ENCODE measurements at regions not wholly inside any gene's neighbourhood (a gene's known extent, or its start where the extent isn't known, plus 50 kb on each side); places are given as distances from the start of the nearest gene placed in this dataset.
"Not testable (repeated sequence)": the region's sequence is repeated elsewhere in the genome, so short reads cannot be mapped to it uniquely, and the experiment has no call there.

- not testable (repeated sequence) for DNase-seq
Measured at GRCh38 chr16:29294400-29294933, 112.0 kb downstream of the NPIPB11 start.

DNA sequence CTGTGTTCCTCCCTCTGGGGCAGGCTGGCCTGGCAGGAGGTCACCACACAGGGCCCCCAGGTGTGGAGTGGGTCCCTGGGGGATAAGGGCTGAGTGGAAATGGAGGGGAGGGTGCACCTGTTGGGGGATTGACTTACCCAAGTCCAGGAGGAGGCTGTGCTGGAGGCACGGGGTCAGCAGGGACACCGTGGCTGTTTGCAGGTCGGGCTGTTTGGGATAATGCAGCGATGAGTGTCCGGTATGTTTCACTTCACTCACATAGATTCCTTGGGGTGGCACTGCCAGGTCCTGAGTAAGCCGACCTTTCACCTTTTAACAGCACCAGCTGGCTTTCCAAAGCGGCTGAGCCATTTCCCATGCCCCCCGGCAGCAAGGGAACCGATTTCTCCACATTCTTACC lies 113.0 kb downstream of the NPIPB11 start:
- DNase-seq, result not testable (repeated sequence)

DNA sequence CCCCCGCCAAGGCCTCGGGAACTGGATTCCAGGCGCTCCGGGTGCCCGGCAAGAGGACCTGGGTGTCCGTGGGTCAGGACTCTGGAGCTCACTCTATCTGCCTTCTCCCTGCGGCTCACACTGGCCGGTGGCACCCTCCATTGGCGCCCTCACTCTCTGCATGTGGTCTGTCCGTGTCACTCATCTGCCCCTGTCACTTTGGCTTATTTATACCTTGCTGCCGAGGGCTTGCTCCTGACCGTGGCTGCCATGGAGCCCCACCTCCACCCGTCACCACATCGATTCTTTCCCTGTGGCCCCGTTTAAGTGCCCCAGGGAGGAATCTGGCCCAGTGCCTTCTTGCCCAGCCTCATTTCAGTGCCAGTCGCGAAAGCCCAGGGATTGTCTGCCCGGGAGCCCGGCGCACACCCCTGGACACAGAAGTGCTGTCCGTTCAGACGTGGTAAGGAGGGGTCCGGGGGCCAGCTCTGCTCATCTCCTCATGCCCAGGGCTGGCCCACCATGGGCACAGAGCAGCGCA lies 113.5 kb downstream of the NPIPB11 start:
- not testable (repeated sequence) for DNase-seq

DNA sequence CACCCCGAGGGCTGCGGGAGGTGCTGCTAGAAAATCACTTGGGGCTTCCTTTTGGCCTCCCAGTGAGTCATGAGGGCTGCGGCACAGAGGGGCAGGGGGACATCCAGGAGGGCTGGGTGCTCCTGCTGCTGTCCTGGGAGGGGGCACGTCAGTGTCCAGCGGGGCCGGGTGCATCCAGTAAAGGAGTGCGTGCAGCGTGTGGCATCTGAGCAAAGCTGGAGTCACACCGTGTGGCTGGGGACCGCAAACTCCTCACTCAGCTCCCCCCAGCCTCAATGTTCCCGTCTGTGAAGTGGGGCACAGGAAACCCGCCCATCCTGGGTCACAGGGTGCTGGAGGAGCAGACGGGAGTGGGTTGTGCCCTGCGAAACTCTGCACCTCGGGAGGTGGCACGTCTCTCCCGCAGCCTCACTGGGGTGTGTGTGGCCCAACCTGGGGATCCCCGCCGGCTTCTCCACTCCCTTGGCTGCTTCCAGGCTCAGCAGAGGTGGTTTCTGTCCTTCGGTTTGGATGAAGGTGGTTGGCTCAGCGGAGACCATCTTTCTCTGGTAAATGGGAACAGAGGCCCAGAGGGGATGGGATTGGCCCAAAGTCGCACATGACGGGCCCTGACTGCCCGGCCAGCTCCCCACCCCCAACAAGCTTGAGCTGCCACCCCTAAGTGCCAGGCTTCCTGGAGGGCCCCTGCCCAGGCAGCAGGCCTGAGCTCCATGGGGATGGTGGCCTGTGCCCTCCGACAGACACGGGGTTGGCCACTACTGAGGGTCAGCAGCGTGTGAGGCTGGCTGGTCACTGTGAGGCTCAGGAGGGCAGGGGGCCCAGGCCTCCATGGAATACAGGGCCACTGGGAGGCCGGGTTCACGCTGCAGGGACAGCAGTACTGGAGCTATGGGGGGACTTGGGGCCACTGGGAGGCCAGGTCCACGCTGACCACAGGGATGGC lies 114.9 kb downstream of the NPIPB11 start:
- not testable (repeated sequence) for DNase-seq

GRCh38 chr16:29290631-29291247 lies 115.8 kb downstream of the NPIPB11 start:
- DNase-seq, result no peak

DNA sequence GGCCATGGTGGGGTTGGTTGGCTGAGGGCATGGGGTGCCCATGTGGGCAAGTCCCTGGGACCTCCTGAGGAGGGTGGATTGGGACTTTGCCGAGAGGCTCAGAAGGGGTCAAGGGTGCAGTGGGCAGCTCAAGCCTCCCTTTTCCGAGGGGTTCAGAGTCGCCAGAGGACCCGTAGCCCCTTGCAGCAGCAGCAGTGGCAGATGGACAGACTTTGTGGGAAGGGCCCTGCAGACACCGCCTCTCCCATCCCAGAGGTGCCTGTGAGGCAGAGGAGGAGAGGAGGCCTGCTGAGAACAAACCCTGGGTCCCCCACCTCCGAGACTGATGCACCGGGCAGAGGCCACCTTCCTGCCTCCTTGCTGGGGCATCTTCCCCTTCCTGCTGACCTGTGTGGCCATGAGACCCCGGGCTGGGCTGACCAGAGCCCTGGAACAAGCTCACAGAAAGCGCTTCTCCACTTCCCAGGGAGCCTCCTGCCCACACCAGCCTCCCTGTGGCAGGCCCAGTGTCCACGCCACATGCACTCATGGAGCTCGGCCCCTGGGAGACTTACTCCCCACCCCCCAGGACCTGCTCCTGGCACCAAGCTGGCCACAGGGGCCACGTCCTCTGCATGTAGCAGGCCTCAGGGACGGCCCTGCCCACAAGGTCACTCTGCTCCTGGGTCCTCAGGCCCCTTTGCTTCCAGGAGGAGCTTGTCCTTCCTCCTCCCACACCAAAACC lies 116.8 kb downstream of the NPIPB11 start:
- DNase-seq, result not testable (repeated sequence)

GRCh38 chr16:29288711-29289474 lies 117.6 kb downstream of the NPIPB11 start:
- not testable (repeated sequence) for DNase-seq

DNA sequence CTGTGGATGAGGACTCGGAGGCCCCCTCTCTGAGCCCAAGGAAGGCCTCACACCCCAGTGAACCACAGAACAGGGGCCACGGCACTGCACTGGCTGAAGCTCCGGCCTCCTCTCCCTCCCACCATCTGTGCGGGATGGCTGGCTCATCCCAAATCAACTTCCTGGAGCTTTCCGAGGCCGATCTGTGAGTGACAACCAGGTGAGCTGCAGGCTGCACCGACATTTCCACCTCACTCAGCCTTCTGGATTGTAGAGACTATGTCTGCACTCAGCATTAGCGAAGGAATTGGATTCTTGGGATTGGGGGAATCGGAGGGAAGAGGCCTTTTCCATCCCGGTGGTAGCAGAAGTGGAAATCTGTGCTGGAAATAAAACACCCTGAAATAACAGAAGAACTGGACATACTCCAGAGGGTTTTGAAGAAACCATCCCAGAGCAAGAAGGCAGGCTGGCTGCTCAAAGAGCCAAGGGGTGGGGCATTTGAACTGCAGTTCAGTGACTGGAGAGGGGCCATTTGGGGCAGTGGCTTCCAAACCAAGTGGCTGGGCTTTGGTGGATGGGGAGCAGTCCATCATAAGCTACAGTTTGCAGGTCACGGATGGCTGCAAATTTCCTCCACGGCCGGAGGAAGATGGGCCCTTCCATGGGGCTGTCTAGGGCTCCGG lies 118.5 kb downstream of the NPIPB11 start:
- DNase-seq, result not testable (repeated sequence)

GRCh38 chr16:29287246-29287645 lies 119.3 kb downstream of the NPIPB11 start:
- DNase-seq, result not testable (repeated sequence)

DNA sequence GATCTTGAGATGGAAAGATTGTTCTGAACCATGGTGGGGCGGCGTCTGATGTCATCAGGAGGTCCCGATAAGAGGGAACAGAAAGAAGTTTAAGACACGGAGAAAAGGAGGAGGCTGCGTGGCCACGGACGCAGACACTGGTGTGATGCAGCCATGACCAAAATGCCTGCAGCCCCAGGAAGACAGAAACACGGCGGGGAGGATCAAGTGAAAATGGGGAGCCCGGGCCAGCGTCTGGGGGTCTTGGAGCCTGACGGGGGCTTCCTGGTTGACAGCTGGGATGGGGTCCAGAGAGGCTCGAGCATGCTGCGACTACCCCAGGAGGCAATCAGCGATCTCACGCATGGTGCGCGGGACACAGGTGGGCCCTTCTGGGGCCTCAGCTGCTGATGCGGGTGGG lies 119.7 kb downstream of the NPIPB11 start:
- not testable (repeated sequence) for DNase-seq

- not testable (repeated sequence) for DNase-seq
Measured at GRCh38 chr16:29286161-29286560, 120.3 kb downstream of the NPIPB11 start.

DNA sequence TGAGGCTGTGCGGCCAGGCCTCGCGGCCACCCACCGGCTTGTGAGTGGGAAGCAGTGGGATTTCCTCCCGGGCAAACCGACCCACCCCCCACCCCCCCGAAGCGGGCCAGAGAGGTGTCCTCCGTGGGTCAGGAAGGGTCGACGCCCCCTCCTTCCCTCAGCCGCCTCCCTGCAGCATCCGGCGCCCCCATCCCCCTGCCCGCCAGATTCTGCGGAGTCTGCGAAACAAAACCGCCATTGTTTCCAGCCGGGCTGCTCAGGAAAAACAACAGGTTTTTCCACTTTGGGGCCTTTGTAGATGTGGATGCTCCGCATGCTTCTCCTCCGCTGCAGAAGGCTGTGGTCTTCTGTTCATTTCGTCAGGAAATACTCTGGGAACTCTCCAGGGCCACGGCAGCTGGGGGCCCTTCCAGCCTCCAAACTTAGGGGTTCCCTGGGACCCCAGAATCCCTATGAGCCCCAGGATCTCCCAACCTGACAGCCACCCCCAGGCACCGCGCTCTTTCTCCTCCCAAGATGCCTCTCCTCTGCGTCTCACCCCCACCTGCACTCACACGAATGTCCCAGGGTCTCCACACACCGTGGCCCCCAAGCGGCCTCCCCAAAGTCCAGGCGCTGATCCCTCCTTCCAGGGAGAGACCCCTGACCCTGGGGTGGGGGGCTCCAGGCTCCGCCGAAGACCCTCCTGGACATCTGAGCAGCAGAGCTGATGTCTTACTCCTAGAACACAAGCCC lies 121.2 kb downstream of the NPIPB11 start:
- DNase-seq, result not testable (repeated sequence)

DNA sequence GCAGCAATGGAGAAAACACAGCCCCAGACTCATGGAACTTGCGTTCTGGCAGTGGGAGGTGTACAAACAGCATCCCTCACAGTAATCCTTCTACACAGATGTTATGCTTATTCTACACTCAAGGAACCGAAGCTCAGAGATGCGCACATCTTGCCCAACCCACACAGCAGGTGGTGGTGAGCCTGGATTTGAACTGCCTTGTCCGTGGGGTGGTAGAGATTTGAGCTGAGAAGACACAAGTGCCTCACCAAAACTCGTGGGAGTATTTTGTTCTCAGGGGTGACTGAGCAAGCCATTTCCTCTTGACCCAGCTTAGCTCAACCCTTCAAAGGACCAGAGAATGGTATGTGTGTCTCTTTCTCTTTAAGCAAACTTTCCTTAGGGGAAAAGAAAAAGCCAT lies 121.8 kb downstream of the NPIPB11 start:
- DNase-seq, result not testable (repeated sequence)

DNA sequence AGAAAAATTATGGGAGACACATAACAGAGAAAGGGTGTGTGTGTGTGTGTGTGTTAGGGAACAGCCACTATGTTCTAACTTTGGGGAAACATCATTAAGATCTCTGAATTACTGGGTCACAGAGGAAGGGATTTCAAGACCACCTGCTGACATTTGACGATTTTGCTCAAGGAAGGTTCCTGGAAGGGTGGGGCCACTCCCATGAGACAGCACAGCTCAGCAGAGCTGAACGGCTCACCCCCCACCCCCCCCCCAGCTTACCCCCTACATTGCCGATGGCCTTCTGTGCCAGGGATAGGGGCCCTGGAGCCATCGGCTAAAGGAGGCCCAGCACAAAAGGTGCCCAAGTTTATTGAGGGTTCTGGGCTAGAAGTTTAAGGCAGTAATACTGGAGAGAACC lies 122.4 kb downstream of the NPIPB11 start:
- DNase-seq, result not testable (repeated sequence)

- not testable (repeated sequence) for DNase-seq
Measured at GRCh38 chr16:29278097-29278871, 128.2 kb downstream of the NPIPB11 start.

GRCh38 chr16:29276446-29276845 lies 130.1 kb downstream of the NPIPB11 start:
- not testable (repeated sequence) for DNase-seq

- not testable (repeated sequence) for DNase-seq
Measured at GRCh38 chr16:29274055-29275035, 132.2 kb downstream of the NPIPB11 start.

- DNase-seq, result not testable (repeated sequence)
Measured at GRCh38 chr16:29273298-29274054, 133.0 kb downstream of the NPIPB11 start.
